22Rv1 (cell line): ENCODE measurements at regions not wholly inside any gene's neighbourhood (a gene's known extent, or its start where the extent isn't known, plus 50 kb on each side); places are given as distances from the start of the nearest gene placed in this dataset.

Experiments
- H3K27ac ChIP-seq: fragments of 450-650 bp; 2 replicates; pipeline ENCODE4 v1.5.1; 2017
- CTCF ChIP-seq: fragments of 450-650 bp; IDR thresholded peaks from 2 replicates; pipeline ENCODE4 v1.5.1; 2017; ENCODE audit warnings: mild to moderate bottlenecking
- ZFX ChIP-seq: fragments of 450-650 bp; IDR thresholded peaks from 2 replicates; pipeline ENCODE4 v1.6.1; 2017; ENCODE audit warnings: antibody characterized with exemption, borderline replicate concordance

GRCh38 chr2:18762667-18763066, 173.3 kb upstream of the NT5C1B start:
- no peak for TF ChIP-seq CTCF
- TF ChIP-seq ZFX = no peak

GRCh38 chr2:18754286-18754685, 164.9 kb upstream of the NT5C1B start:
- H3K27ac ChIP-seq = no peak overlapping the region
- TF ChIP-seq CTCF (no peak), ZFX (no peak)

More at GRCh38 chr2:18762667-18763066, 173.3 kb upstream of the NT5C1B start:
- H3K27ac ChIP-seq = no peak overlapping the region

GRCh38 chr2:18753722-18754121, 164.4 kb upstream of the NT5C1B start:
- TF ChIP-seq CTCF = no peak
- no peak overlapping the region for H3K27ac ChIP-seq

- H3K27ac ChIP-seq = no peak overlapping the region
- no peak for TF ChIP-seq ZFX
- TF ChIP-seq CTCF = no peak
Measured at GRCh38 chr2:18752667-18753422, 163.5 kb upstream of the NT5C1B start.

GRCh38 chr2:18752022-18752493, 162.7 kb upstream of the NT5C1B start:
- TF ChIP-seq ZFX (no peak), CTCF (no peak)
- no peak overlapping the region for H3K27ac ChIP-seq

- no peak for TF ChIP-seq ZFX
- no peak for TF ChIP-seq CTCF
- H3K27ac ChIP-seq = no peak overlapping the region
Measured at GRCh38 chr2:18750672-18751554, 161.5 kb upstream of the NT5C1B start.

GRCh38 chr2:18749912-18750526, 160.7 kb upstream of the NT5C1B start:
- H3K27ac ChIP-seq = no peak overlapping the region
- peak; percentile 92 for TF ChIP-seq CTCF
- no peak for TF ChIP-seq ZFX
